Heart left ventricle (tissue), 13 donors: ENCODE measurements at regions not wholly inside any gene's neighbourhood (a gene's known extent, or its start where the extent isn't known, plus 50 kb on each side); places are given as distances from the start of the nearest gene placed in this dataset.

Experiments
- POLR2A ChIP-seq, 2 donors: fragments of 450-650 bp; IDR thresholded peaks; one replicate each; pipeline ENCODE4 v1.6.1; 2017; ENCODE audit warnings: antibody characterized with exemption in 2 of 2, mild to moderate bottlenecking in 2 of 2, moderate library complexity in 2 of 2
- TF ChIP-seq, protein P1 (sequence below), 12 donors: fragments of 200-600 bp; sonication (generic) in 4 of 12; IDR thresholded peaks; one replicate each; pipeline versions ENCODE4 v1.5.0 to v1.8.0; 2018 to 2022; ENCODE audit warnings: antibody characterized with exemption in 12 of 12, mild to moderate bottlenecking in 5 of 12
- donor health status: ischemic (EF 13 %, LVEDD 7.1; RV severe dilation, severe dysfunction).
- donor health status: DM: no; HTN: yes; CAD: no.
- donor health status: DM: no; HTN: no; CAD: no.
- donor health status: ischemic (EF 25% LVEDD 6.9; RV normal size, moderate dysfunction).
- donor health status: ischemic (EF 25% LVEDD 5.7; RV mildly dilated, moderate dysfunction).
- donor health status: ischemic (EF 35%, LVEDD 5.7; RV mildly dilated, moderate dysfunction).
- donor health status: nonischemic (EF 11% LVEDD 7.7; RV severe dilation, severe dysfunction).
- donor health status: DM: yes; HTN: yes; CAD: no.
- donor health status: PGD.
- donor health status: ischemic (EF 29% LVEDD 5.4; RV normal size, mild dysfunction).
- donor health status: nonischemic (EF 23%, LVEDD 6.1; RV moderate dilation, normal function).

DNA sequence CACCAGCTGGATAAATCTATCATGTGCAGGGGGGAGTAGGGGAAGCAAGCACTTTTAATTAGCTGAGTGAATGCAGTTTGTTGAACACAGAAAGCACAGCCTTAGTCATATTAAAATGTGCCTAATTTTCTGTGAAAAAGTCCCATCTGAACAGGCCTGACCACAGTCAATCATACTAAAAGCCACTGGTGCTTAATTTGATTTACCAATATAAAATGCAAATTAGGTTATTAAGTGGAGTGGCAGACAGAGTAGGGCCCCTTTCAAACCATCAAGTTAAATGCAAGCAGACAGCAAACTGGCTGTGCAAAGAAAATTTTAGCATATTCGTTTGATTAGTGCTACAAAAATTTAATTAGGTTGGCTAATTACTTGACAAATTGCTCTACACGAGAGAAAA is 176.1 kb downstream of the ISL1 start:
- TF ChIP-seq, protein P1, sequence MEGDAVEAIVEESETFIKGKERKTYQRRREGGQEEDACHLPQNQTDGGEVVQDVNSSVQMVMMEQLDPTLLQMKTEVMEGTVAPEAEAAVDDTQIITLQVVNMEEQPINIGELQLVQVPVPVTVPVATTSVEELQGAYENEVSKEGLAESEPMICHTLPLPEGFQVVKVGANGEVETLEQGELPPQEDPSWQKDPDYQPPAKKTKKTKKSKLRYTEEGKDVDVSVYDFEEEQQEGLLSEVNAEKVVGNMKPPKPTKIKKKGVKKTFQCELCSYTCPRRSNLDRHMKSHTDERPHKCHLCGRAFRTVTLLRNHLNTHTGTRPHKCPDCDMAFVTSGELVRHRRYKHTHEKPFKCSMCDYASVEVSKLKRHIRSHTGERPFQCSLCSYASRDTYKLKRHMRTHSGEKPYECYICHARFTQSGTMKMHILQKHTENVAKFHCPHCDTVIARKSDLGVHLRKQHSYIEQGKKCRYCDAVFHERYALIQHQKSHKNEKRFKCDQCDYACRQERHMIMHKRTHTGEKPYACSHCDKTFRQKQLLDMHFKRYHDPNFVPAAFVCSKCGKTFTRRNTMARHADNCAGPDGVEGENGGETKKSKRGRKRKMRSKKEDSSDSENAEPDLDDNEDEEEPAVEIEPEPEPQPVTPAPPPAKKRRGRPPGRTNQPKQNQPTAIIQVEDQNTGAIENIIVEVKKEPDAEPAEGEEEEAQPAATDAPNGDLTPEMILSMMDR (IDR thresholded peaks at IDR 0.05), result no peak
- TF ChIP-seq POLR2A (IDR thresholded peaks at IDR 0.05), result no peak
